Testis (tissue), 2 donors: ENCODE measurements at regions not wholly inside any gene's neighbourhood (a gene's known extent, or its start where the extent isn't known, plus 50 kb on each side); places are given as distances from the start of the nearest gene placed in this dataset.
"Not testable (repeated sequence)": the region's sequence is repeated elsewhere in the genome, so short reads cannot be mapped to it uniquely, and the experiment has no call there.

ENCODE experiments used
- POLR2A ChIP-seq: fragments of 450-650 bp; IDR thresholded peaks from one replicate; pipeline ENCODE4 v1.6.1; 2017; ENCODE audit warnings: antibody characterized with exemption, mild to moderate bottlenecking, moderate library complexity
- TF ChIP-seq, protein P1 (sequence below), 3 experiments: fragments of 450-650 bp in 2 of 3; fragments of 200-600 bp in 1 of 3; sonication (generic) in 1 of 3; IDR thresholded peaks; one replicate each; pipeline ENCODE4 v1.5.1; 2016 to 2019; ENCODE audit warnings: antibody characterized with exemption in 3 of 3, mild to moderate bottlenecking in 2 of 3, moderate library complexity in 1 of 3

DNA sequence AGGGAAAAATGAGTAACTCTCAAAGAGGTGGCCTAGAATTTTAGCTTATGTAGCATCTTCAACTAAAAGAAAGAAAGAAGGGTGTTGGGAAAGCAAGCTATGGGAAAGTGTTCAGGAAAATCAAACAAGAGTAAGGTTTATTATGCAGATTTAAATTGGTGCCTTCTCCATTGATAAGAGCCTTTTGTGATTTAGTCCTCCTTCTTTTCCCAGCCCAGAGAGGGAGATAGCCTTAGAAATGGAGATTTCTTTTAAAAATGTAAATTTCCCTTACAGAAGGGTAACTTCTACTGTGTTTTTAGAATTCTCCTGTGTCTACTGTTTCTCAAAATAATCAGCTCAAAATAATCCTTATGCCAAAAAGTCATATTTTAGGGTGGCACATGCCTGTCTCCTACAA, 104.5 kb downstream of the FAM72B start:
- TF ChIP-seq, protein P1, sequence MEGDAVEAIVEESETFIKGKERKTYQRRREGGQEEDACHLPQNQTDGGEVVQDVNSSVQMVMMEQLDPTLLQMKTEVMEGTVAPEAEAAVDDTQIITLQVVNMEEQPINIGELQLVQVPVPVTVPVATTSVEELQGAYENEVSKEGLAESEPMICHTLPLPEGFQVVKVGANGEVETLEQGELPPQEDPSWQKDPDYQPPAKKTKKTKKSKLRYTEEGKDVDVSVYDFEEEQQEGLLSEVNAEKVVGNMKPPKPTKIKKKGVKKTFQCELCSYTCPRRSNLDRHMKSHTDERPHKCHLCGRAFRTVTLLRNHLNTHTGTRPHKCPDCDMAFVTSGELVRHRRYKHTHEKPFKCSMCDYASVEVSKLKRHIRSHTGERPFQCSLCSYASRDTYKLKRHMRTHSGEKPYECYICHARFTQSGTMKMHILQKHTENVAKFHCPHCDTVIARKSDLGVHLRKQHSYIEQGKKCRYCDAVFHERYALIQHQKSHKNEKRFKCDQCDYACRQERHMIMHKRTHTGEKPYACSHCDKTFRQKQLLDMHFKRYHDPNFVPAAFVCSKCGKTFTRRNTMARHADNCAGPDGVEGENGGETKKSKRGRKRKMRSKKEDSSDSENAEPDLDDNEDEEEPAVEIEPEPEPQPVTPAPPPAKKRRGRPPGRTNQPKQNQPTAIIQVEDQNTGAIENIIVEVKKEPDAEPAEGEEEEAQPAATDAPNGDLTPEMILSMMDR (IDR thresholded peaks at IDR 0.05) = not testable (repeated sequence)
- TF ChIP-seq POLR2A = not testable (repeated sequence)
